Transverse colon (tissue), 4 donors: ENCODE measurements at regions not wholly inside any gene's neighbourhood (a gene's known extent, or its start where the extent isn't known, plus 50 kb on each side); places are given as distances from the start of the nearest gene placed in this dataset.

ENCODE experiments used
- EP300 ChIP-seq: sonication (generic); formaldehyde crosslinking; IDR thresholded peaks from one replicate; pipeline ENCODE4 v1.6.1; 2017; ENCODE audit warnings: antibody characterized with exemption, low read depth
- POLR2A ChIP-seq: fragments of 450-650 bp; IDR thresholded peaks from one replicate; pipeline ENCODE4 v1.6.1; 2016; ENCODE audit warnings: antibody characterized with exemption, mild to moderate bottlenecking, moderate library complexity
- POLR2AphosphoS5 ChIP-seq, 3 donors: sonication (generic); formaldehyde crosslinking; IDR thresholded peaks; one replicate each; pipeline ENCODE4 v1.6.1; 2016; ENCODE audit warnings: antibody characterized with exemption in 3 of 3
- TF ChIP-seq, protein P1 (sequence below), 5 experiments: fragments of 200-600 bp in 3 of 5; fragments of 450-650 bp in 2 of 5; sonication (generic) in 3 of 5; IDR thresholded peaks; 1 replicate in 2 of 5; 2 replicates in 3 of 5; pipeline ENCODE4 v1.5.1; 2016 to 2017; ENCODE audit warnings: antibody characterized with exemption in 5 of 5, inconsistent platforms in 3 of 5, mild to moderate bottlenecking in 2 of 5, moderate library complexity in 1 of 5

GRCh38 chr5:109989994-109990722, 300.4 kb downstream of the MAN2A1 start:
- TF ChIP-seq, protein P1, sequence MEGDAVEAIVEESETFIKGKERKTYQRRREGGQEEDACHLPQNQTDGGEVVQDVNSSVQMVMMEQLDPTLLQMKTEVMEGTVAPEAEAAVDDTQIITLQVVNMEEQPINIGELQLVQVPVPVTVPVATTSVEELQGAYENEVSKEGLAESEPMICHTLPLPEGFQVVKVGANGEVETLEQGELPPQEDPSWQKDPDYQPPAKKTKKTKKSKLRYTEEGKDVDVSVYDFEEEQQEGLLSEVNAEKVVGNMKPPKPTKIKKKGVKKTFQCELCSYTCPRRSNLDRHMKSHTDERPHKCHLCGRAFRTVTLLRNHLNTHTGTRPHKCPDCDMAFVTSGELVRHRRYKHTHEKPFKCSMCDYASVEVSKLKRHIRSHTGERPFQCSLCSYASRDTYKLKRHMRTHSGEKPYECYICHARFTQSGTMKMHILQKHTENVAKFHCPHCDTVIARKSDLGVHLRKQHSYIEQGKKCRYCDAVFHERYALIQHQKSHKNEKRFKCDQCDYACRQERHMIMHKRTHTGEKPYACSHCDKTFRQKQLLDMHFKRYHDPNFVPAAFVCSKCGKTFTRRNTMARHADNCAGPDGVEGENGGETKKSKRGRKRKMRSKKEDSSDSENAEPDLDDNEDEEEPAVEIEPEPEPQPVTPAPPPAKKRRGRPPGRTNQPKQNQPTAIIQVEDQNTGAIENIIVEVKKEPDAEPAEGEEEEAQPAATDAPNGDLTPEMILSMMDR (IDR thresholded peaks at IDR 0.05) = no peak
- TF ChIP-seq POLR2AphosphoS5 (IDR thresholded peaks at IDR 0.05) (no peak), EP300 (no peak), POLR2A (no peak)
